Activated CD4-positive, alpha-beta memory T cell treated with anti-CD3 and anti-CD28 coated beads for 36 hours (primary cell): ENCODE measurements at regions not wholly inside any gene's neighbourhood (a gene's known extent, or its start where the extent isn't known, plus 50 kb on each side); places are given as distances from the start of the nearest gene placed in this dataset.
"Not testable (repeated sequence)": the region's sequence is repeated elsewhere in the genome, so short reads cannot be mapped to it uniquely, and the experiment has no call there.

ENCODE experiments used
- CTCF ChIA-PET: fragments of 350-600 bp; sonication (Branson Sonifier 250); formaldehyde crosslinking; loops from one replicate; lab custom pipeline; 2021; ENCODE audit warnings: antibody characterized with exemption, inconsistent platforms; lab: Charles Lee
- POLR2A ChIA-PET: fragments of 350-600 bp; sonication (Branson Sonifier 250); formaldehyde crosslinking; loops from one replicate; lab custom pipeline; 2021; ENCODE audit warnings: antibody characterized with exemption; lab: Charles Lee
- DNase-seq: peaks from one replicate; pipeline ENCODE4 v3.0.0-alpha.2; 2020
- H3K27ac Mint-ChIP-seq: one replicate; pipeline ENCODE4 v1.8.0; 2021; ENCODE audit warnings: mixed read lengths
- H3K27me3 Mint-ChIP-seq: one replicate; pipeline ENCODE4 v1.8.0; 2021; ENCODE audit warnings: mixed read lengths
- H3K36me3 Mint-ChIP-seq: one replicate; pipeline ENCODE4 v1.8.0; 2021; ENCODE audit warnings: mixed read lengths
- H3K4me1 Mint-ChIP-seq: one replicate; pipeline ENCODE4 v1.8.0; 2021; ENCODE audit warnings: low read depth, mixed read lengths
- H3K4me3 Mint-ChIP-seq: one replicate; pipeline ENCODE4 v1.8.0; 2021; ENCODE audit warnings: mild to moderate bottlenecking, mixed read lengths
- H3K9me3 Mint-ChIP-seq: one replicate; pipeline ENCODE4 v1.8.0; 2021; ENCODE audit warnings: mixed read lengths
- intact Hi-C: fragments of 100-400 bp; cut with micrococcal nuclease; formaldehyde crosslinking; loops from one replicate; pipeline ENCODE4 v1.15.1; 2023

DNA sequence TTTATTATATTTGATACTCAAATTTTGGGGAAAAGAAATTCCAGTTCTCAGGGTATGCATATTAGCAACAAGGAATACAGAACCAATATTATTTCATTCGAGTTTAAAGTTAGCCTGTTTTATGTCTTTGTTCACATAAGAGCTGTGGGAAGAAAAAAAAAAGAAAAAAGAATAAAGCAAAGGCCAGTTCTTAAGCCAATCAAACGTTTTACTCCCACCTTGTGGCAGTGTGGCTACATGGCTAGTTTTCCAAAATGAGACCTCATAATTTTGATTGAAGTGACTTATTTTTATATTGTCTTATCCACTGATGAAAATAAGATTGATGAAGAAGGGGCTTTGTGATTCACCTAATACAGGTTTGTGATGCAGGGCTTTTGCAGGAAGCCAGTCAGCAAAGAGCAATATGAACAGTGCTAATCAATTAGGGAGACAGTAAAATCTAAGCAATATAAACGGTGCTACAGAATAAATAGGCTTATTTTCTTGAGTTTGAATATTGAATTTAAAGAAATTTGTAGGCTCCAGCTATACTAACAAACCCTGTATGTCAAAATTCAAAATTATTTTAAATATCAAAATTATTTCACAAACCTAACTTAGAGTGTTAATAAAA, 624.1 kb upstream of the FOXG1 start:
- H3K9me3 Mint-ChIP-seq, result peaks cover 14% of the 10 kb centered on the region
- no peaks in the 10 kb centered on the region for H3K4me1 Mint-ChIP-seq
- CTCF ChIA-PET, result no interaction called here
- H3K36me3 Mint-ChIP-seq, result no peaks in the 10 kb centered on the region
- intact Hi-C loops, result no loop called here
- no peak overlapping the region for H3K27ac Mint-ChIP-seq
- no peak overlapping the region for H3K4me3 Mint-ChIP-seq
- no peaks in the 10 kb centered on the region for H3K27me3 Mint-ChIP-seq
- POLR2A ChIA-PET, result no interaction called here
- DNase-seq, result no peak

DNA sequence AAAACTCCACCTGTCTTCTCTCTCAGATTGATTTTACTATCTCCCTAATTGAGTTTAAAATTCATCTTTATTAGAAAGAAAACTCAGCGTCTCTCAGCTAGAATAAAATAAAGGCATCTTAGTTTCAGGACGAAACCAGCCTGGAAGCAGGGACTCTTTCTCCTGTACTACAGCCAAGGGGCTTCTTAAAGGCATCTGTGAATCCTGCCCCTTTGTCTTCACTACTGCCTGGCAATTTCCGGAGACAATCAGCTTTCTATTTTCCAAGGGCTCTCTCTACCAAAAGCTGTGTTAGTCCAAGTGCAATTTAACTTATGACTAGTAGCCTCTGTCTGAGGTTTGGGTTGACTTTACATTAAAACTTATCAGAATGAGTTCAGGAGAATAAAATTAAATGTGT, 623.3 kb upstream of the FOXG1 start:
- Mint-ChIP-seq H3K36me3 (no peaks in the 10 kb centered on the region), H3K4me1 (no peaks in the 10 kb centered on the region), H3K27me3 (no peaks in the 10 kb centered on the region), H3K4me3 (no peak overlapping the region), H3K27ac (no peak overlapping the region), H3K9me3 (peaks cover 12% of the 10 kb centered on the region)
- ChIA-PET CTCF (no interaction called here), POLR2A (no interaction called here)
- DNase-seq, result no peak
- intact Hi-C loops, result no loop called here

DNA sequence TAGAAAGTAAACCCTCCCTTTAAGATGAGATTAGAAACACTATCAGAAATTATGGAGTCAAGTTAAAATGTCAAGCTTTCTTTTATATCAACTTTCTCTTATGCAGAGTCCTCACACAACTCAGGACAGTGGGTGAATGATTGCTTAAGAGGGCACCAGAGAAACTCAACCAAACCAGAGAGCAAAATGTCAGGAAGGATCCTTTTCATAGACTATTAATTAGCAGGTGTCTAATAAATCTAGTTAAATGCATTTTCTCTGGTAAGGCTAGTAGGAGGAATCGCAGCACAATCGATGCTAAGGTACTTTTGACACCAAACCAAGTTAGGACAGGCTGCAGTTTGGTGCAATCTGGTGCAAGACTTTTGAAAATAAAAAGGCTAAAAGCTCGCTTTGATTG, 614.7 kb upstream of the FOXG1 start:
- Mint-ChIP-seq H3K27ac (no peak overlapping the region), H3K4me1 (no peaks in the 10 kb centered on the region), H3K36me3 (no peaks in the 10 kb centered on the region), H3K27me3 (no peaks in the 10 kb centered on the region), H3K4me3 (no peak overlapping the region), H3K9me3 (peaks cover 10% of the 10 kb centered on the region)
- ChIA-PET CTCF (no interaction called here), POLR2A (no interaction called here)
- intact Hi-C loops, result no loop called here
- DNase-seq, result no peak

DNA sequence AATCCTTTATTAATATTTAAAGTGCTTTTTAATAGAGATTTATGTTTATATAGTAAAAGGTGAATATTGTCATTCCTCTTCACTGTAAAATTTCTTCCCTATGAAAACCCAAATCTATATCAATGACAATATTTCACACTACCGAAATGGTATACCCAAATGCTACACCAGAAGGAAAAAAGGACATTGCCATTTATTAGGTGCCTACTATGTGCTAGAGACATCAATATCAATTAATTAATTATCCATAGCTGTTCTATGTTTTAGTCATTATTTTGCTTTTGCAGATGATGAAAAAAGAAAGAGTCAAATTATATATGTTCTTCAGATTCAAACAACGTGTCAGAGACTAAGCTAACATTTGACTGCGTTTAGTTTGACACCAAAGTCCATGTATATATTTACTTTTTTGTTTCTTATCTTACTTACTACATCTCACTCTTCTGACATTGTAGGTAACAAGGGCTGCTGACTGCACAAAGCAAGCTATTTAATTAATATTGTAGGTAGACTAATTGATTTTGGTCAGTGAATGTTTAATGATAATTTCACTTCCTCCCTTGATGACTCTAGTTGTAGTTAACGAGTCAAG, 614.0 kb upstream of the FOXG1 start:
- no peak overlapping the region for H3K4me3 Mint-ChIP-seq
- no peak overlapping the region for H3K27ac Mint-ChIP-seq
- no peaks in the 10 kb centered on the region for H3K36me3 Mint-ChIP-seq
- ChIA-PET CTCF (no interaction called here), POLR2A (no interaction called here)
- intact Hi-C loops, result no loop called here
- H3K9me3 Mint-ChIP-seq, result peaks cover 9% of the 10 kb centered on the region
- no peak for DNase-seq
- no peaks in the 10 kb centered on the region for H3K4me1 Mint-ChIP-seq
- H3K27me3 Mint-ChIP-seq, result no peaks in the 10 kb centered on the region

DNA sequence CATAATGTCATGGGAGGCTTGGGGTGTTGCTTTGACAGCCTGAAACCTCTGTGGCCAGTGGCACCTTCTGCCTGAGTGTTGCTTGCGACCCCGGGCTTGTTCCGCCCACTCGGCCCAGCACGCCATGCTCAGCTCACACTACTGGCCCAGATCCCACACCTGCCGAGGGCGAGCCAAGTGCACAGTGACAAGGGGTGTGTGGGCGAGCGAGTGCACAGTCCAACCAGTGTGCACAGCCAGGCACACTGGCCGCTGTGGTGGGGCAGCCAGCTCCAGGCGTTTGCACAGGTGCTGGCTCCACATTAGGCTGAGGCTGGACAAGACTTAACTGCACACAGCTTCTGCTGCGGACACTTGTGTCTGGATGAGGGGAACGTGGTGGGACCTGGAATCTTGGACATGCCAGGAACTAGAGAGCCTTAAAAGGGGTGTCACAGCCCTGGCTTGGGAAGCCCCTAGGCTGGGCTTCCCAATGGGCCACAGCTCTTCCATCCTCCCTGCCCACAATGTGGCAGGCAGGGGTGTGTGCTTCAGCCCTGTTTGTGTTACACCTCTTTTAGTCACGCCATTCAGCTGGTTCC, 609.2 kb upstream of the FOXG1 start:
- no peaks in the 10 kb centered on the region for H3K36me3 Mint-ChIP-seq
- DNase-seq, result no peak
- intact Hi-C loops, result no loop called here
- H3K27ac Mint-ChIP-seq, result no peak overlapping the region
- ChIA-PET POLR2A (no interaction called here), CTCF (no interaction called here)
- no peaks in the 10 kb centered on the region for H3K4me1 Mint-ChIP-seq
- H3K27me3 Mint-ChIP-seq, result no peaks in the 10 kb centered on the region
- H3K4me3 Mint-ChIP-seq, result no peak overlapping the region
- peaks cover 14% of the 10 kb centered on the region for H3K9me3 Mint-ChIP-seq

DNA sequence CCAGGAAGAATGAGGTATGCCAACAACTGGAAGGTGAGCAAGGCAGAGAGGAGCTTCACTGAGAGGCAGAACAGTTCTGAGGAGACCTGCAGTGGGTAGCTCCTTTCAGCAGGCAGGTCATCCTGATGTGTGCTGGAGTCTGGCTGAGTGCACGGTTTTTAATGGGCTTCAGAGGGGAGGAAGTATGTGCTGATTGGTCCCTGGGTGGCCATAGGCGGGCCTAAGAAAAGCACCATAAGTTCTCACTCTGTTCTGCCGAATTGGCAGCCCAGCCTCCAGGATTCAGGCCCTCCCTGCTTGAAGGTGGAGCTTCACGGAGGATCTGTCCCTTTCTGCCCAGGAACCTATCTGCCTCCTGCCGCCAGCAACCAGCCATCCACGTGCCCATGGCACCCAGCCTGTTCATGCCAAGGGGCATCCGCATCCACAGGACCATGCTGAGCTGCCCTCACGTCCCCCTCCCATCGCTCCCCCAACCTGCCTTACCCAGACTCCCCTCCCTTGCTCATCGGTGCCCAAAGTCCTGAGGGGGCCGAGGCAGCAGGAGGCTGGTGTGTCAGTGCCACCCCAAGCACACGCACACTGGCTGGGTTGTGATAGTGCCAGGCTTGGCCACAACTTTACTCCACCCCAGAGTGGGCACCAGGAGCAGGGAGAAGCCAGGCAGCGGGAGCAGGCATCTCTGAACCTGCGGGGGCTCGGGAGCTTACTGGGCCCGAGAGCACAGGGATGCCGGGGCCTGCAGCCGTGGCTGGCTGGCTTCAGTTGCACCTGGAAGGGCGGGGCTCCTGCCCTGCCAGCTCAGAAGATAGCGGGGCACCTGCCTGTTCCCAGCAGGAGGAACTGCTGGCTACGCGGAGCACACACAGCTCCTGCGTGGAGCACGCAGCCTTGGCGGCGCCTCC, 608.4 kb upstream of the FOXG1 start:
- intact Hi-C loops, result no loop called here
- Mint-ChIP-seq H3K9me3 (peaks cover 13% of the 10 kb centered on the region), H3K4me3 (no peak overlapping the region), H3K27ac (no peak overlapping the region), H3K4me1 (no peaks in the 10 kb centered on the region), H3K36me3 (no peaks in the 10 kb centered on the region), H3K27me3 (no peaks in the 10 kb centered on the region)
- DNase-seq, result no peak
- ChIA-PET POLR2A (no interaction called here), CTCF (interaction anchor here (0.6 kb wide), 1 partner anchor 127 kb away, joined by 3 read pairs; no protein-coding TSS in a partner anchor)

DNA sequence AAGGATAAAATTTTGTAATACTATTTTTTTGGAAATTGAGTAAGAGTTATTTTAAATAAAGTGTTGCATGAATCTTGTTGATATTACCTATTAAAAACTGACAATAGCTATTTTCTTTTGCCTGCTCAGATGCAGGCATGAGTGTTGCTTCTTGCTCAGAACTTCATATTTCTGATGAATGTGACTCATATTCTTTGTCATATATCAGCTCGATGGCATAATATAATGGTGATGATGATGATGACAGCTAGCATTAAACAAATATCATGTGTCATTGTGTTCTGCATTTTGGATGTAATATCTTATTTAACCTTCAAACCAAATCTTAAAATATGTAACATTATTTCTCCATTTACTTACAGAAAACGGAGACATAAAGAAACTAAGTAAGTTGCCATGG, 605.5 kb upstream of the FOXG1 start:
- POLR2A ChIA-PET, result no interaction called here
- Mint-ChIP-seq H3K36me3 (no peaks in the 10 kb centered on the region), H3K4me1 (no peaks in the 10 kb centered on the region), H3K27ac (no peak overlapping the region), H3K4me3 (no peak overlapping the region), H3K9me3 (peaks cover 15% of the 10 kb centered on the region), H3K27me3 (no peaks in the 10 kb centered on the region)
- DNase-seq, result no peak
- intact Hi-C loops, result no loop called here
- CTCF ChIA-PET, result no interaction called here

DNA sequence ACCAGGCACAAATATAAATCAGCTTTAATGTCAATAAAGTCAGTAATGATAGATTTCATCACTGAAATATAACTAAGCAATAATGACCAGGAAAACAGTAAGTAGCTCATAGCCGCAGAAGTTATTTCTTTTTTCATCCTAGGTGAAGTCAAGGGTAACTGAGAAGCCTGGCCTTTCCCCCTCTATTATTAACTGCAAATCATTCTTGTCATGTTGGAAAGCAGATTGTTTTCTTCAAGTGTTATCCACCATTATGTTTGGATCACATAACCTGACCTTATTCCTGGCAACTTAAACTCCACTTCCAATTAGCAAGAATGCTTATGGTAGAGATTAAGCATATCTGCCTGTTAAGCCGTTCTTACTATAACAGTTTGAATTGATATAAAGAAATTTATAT, 603.4 kb upstream of the FOXG1 start:
- CTCF ChIA-PET, result no interaction called here
- Mint-ChIP-seq H3K27ac (no peak overlapping the region), H3K36me3 (no peaks in the 10 kb centered on the region), H3K27me3 (no peaks in the 10 kb centered on the region), H3K4me3 (no peak overlapping the region), H3K9me3 (peaks cover 18% of the 10 kb centered on the region), H3K4me1 (no peaks in the 10 kb centered on the region)
- POLR2A ChIA-PET, result no interaction called here
- DNase-seq, result no peak
- intact Hi-C loops, result no loop called here

DNA sequence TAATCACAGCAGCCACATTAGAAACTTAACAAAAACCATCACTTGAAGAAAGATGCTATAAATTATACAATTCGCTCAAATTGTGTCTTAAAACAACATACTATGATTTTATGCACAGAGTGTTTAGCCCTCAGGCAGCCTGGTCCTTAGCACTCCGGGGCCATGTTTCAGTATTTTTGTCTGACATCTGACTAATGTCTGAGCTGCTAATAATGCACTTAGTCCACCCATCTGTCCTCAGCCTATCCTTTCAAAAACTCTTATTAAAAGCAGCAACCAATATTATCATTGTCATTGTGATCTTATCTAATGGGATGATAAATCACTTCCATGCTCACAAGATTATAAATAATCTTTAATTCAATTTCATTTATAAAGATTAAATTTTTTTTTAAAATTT, 602.7 kb upstream of the FOXG1 start:
- Mint-ChIP-seq H3K27me3 (no peaks in the 10 kb centered on the region), H3K36me3 (no peaks in the 10 kb centered on the region), H3K4me1 (no peaks in the 10 kb centered on the region), H3K27ac (no peak overlapping the region), H3K9me3 (peaks cover 19% of the 10 kb centered on the region), H3K4me3 (no peak overlapping the region)
- intact Hi-C loops, result no loop called here
- DNase-seq, result no peak
- CTCF ChIA-PET, result no interaction called here
- POLR2A ChIA-PET, result no interaction called here

DNA sequence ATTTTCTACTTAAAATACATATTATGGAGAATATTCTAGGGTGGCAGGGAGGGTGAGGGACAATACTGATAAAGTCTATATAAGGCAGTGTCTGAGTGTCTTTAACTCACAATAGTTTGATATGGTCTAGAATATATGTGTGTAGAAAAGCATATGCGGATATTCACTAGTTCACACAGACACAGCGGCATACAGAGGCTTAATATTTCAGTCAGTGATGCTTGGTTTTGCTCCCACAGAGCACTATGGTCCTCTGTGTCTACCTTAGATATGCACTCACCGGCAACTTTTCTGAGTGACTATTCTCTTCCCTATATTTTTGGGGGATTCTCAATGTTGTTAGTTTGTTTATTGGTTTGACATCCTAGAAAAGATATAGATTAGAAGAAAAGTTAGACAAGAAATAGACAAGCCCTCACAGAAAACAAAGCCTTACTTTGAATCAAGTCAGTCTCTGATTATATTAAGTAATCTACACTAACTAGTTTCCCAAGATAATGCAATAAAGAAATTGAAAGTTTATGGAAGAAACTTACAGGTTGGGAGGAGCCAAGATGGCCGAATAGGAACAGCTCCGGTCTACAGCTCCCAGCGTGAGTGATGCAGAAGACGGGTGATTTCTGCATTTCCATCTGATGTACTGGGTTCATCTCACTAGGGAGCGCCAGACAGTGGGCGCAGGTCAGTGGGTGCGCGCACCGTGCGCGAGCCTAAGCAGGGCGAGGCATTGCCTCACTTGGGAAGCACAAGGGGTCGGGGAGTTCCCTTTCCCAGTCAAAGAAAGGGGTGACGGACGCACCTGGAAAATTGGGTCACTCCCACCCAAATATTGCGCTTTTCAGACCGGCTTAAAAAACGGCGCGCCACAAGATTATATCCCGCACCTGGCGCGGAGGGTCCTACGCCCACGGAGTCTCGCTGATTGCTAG, 578.4 kb upstream of the FOXG1 start:
- DNase-seq, H3K4me1 Mint-ChIP-seq, intact Hi-C loops, POLR2A ChIA-PET, H3K27me3 Mint-ChIP-seq, H3K27ac Mint-ChIP-seq, H3K4me3 Mint-ChIP-seq, H3K36me3 Mint-ChIP-seq, CTCF ChIA-PET: not testable (repeated sequence)
- peaks cover 16% of the 10 kb centered on the region for H3K9me3 Mint-ChIP-seq

DNA sequence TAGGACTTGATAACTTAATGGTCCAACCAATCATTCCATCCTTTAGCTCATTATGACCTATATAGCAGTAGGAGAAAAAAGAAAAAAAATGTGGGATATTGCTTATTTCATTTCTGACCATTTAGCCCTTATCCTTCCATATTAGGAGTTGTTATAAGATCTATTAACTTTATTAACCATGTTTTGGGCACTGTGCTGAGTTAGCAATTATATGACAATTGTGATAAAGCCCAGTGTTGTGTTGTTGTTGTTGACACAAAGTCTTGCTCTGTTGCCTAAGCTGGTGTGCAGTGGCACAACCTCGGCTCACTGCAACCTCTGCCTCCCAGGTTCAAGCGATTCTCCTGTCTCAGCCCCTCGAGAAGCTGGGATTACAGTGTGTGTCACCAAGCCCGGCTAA, 569.7 kb upstream of the FOXG1 start:
- no peaks in the 10 kb centered on the region for H3K27me3 Mint-ChIP-seq
- H3K36me3 Mint-ChIP-seq, result no peaks in the 10 kb centered on the region
- H3K9me3 Mint-ChIP-seq, result peaks cover 14% of the 10 kb centered on the region
- H3K4me1 Mint-ChIP-seq, result no peaks in the 10 kb centered on the region
- ChIA-PET CTCF (no interaction called here), POLR2A (no interaction called here)
- intact Hi-C loops, result no loop called here
- no peak overlapping the region for H3K27ac Mint-ChIP-seq
- DNase-seq, result no peak
- H3K4me3 Mint-ChIP-seq, result no peak overlapping the region

DNA sequence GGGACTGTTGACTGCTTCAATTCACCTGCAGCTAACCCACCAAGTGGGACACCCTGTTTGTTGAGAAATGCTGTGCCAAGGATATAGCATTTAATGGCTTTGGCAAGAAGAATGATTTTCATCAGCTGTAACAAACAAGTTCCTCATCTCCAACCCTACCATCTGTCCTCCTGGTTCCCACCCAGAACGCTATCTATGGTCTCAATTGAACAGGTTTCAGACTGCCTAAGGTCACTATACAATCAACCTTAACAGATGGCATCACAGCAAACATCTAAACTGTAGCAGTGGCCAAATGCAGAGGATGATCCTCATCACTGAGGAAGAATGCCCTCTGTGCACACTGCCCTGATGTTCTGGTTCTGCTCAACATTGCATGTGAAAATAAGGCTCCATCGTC, 546.2 kb upstream of the FOXG1 start:
- no peak overlapping the region for H3K4me3 Mint-ChIP-seq
- no peak overlapping the region for H3K27ac Mint-ChIP-seq
- POLR2A ChIA-PET, result no interaction called here
- no peaks in the 10 kb centered on the region for H3K4me1 Mint-ChIP-seq
- CTCF ChIA-PET, result no interaction called here
- H3K27me3 Mint-ChIP-seq, result no peaks in the 10 kb centered on the region
- H3K36me3 Mint-ChIP-seq, result no peaks in the 10 kb centered on the region
- DNase-seq, result no peak
- H3K9me3 Mint-ChIP-seq, result peaks cover 17% of the 10 kb centered on the region
- intact Hi-C loops, result no loop called here
